GM23338 (cell line): ENCODE measurements at regions not wholly inside any gene's neighbourhood (a gene's known extent, or its start where the extent isn't known, plus 50 kb on each side); places are given as distances from the start of the nearest gene placed in this dataset.

Source experiments
- ATAC-seq: fragments of 200-7000 bp; cut with Tn5 transposase; 3 replicates; pipeline ENCODE4 v1.9.1; 2020
- DNase-seq: peaks from one replicate; pipeline ENCODE4 v3.0.0-alpha.2; 2015; ENCODE audit warnings: low spot score
- H2AFZ ChIP-seq: fragments of 200-600 bp; sonication (generic); 2 replicates; pipeline ENCODE4 v1.8.0; 2016; ENCODE audit warnings: antibody characterized with exemption, mild to moderate bottlenecking, moderate library complexity
- H3F3A ChIP-seq: fragments of 200-600 bp; sonication (generic); replicated peaks from 2 replicates; pipeline ENCODE4 v1.8.0; 2017; ENCODE audit warnings: antibody characterized with exemption, mixed run types, low read depth
- H3K27ac ChIP-seq: fragments of 200-600 bp; sonication (generic); 2 replicates; pipeline ENCODE4 v1.6.1; 2016; ENCODE audit warnings: low read depth
- H3K27me3 ChIP-seq: fragments of 200-600 bp; sonication (generic); 2 replicates; pipeline ENCODE4 v1.8.0; 2016; ENCODE audit warnings: mild to moderate bottlenecking, mixed run types, moderate library complexity; ENCODE audit not compliant: insufficient read depth
- H3K36me3 ChIP-seq: fragments of 200-600 bp; sonication (generic); 2 replicates; pipeline ENCODE4 v1.8.0; 2016; ENCODE audit warnings: mild to moderate bottlenecking; ENCODE audit not compliant: insufficient read depth
- H3K4me1 ChIP-seq: fragments of 200-600 bp; sonication (generic); 2 replicates; pipeline ENCODE4 v1.8.0; 2016; ENCODE audit warnings: mild to moderate bottlenecking, moderate library complexity; ENCODE audit not compliant: insufficient read depth
- H3K4me2 ChIP-seq: fragments of 200-600 bp; sonication (generic); 2 replicates; pipeline ENCODE4 v1.7.1; 2017; ENCODE audit warnings: mixed run types
- H3K4me3 ChIP-seq: fragments of 200-600 bp; sonication (generic); 2 replicates; pipeline ENCODE4 v1.6.1; 2016; ENCODE audit warnings: mixed run types
- H3K79me2 ChIP-seq: fragments of 200-600 bp; sonication (generic); replicated peaks from 2 replicates; pipeline ENCODE4 v1.8.0; 2017; ENCODE audit warnings: mild to moderate bottlenecking; ENCODE audit not compliant: insufficient read depth
- H3K9me2 ChIP-seq: fragments of 200-600 bp; sonication (generic); 2 replicates; pipeline ENCODE4 v1.8.0; 2017; ENCODE audit not compliant: insufficient read depth
- H4K20me1 ChIP-seq: fragments of 200-600 bp; sonication (generic); replicated peaks from 2 replicates; pipeline ENCODE4 v1.8.0; 2017; ENCODE audit warnings: mild to moderate bottlenecking; ENCODE audit not compliant: insufficient read depth
- H3K27ac Mint-ChIP-seq: 2 replicates; pipeline ENCODE4 v1.8.0; 2020; ENCODE audit warnings: inconsistent platforms, mild to moderate bottlenecking, moderate library complexity, mixed read lengths
- H3K27me3 Mint-ChIP-seq: 3 replicates; pipeline ENCODE4 v1.8.0; 2022; ENCODE audit warnings: low read depth, mild to moderate bottlenecking, moderate library complexity, mixed read lengths, inconsistent platforms; ENCODE audit not compliant: insufficient read depth, poor library complexity
- H3K36me3 Mint-ChIP-seq: 3 replicates; pipeline ENCODE4 v1.8.0; 2021; ENCODE audit warnings: low read depth, mild to moderate bottlenecking, inconsistent platforms, moderate library complexity, mixed read lengths
- H3K4me1 Mint-ChIP-seq: 3 replicates; pipeline ENCODE4 v1.8.0; 2020; ENCODE audit warnings: mild to moderate bottlenecking, inconsistent platforms, mixed read lengths
- H3K4me3 Mint-ChIP-seq: 3 replicates; pipeline ENCODE4 v1.8.0; 2021; ENCODE audit warnings: moderate library complexity, mild to moderate bottlenecking, inconsistent platforms, mixed read lengths
- H3K9me3 Mint-ChIP-seq: 3 replicates; pipeline ENCODE4 v1.8.0; 2020; ENCODE audit warnings: moderate library complexity, mild to moderate bottlenecking, inconsistent platforms, mixed read lengths
- CTCF ChIP-seq, 2 experiments: fragments of 200-600 bp in 1 of 2; sonication (generic) in 1 of 2; conservative IDR thresholded peaks; 2 replicates each; pipeline versions ENCODE4 v1.5.1 to v1.6.1; 2016 to 2017; ENCODE audit warnings: antibody characterized with exemption in 2 of 2, low read depth in 2 of 2, mild to moderate bottlenecking in 2 of 2, moderate library complexity in 1 of 2
- EZH2 ChIP-seq: fragments of 200-600 bp; sonication (generic); IDR thresholded peaks from one replicate; pipeline ENCODE4 v1.8.0; 2017; ENCODE audit warnings: antibody characterized with exemption, mild to moderate bottlenecking, low read depth; ENCODE audit not compliant: unreplicated experiment
- JUNB ChIP-seq: IDR thresholded peaks from one replicate; pipeline ENCODE4 v1.6.1; 2016; ENCODE audit warnings: antibody characterized with exemption; ENCODE audit not compliant: unreplicated experiment
- POLR2AphosphoS5 ChIP-seq: IDR thresholded peaks from 2 replicates; pipeline ENCODE4 v1.6.1; 2016; ENCODE audit warnings: antibody characterized with exemption, low read depth
- STAT1 ChIP-seq: IDR thresholded peaks from one replicate; pipeline ENCODE4 v1.6.1; 2016; ENCODE audit warnings: antibody characterized with exemption; ENCODE audit not compliant: unreplicated experiment
- ZNF114 ChIP-seq: fragments of 250-450 bp; sonication (Bioruptor Pico); IDR thresholded peaks from 2 replicates; pipeline ENCODE4 v1.5.0; 2020; ENCODE audit warnings: mild to moderate bottlenecking, moderate library complexity
- ZNF331 ChIP-seq: fragments of 250-450 bp; sonication (Bioruptor Pico); IDR thresholded peaks from 2 replicates; pipeline ENCODE4 v1.5.0; 2020; ENCODE audit warnings: low read depth, mild to moderate bottlenecking, moderate library complexity
- TF ChIP-seq, protein P1 (sequence below): IDR thresholded peaks from 2 replicates; pipeline ENCODE4 v1.6.1; 2016; ENCODE audit warnings: antibody characterized with exemption
- TF ChIP-seq, protein P2 (sequence below): fragments of 250-450 bp; sonication (Bioruptor Pico); IDR thresholded peaks from 2 replicates; pipeline ENCODE4 v1.5.0; 2020; ENCODE audit warnings: mild to moderate bottlenecking, moderate library complexity

GRCh38 chr9:85192750-85193149, 523.2 kb downstream of the NTRK2 start:
- Histone ChIP-seq H3K79me2 (no peaks in the 10 kb centered on the region), H3K27me3 (no peaks in the 10 kb centered on the region), H3F3A (no peaks in the 10 kb centered on the region), H3K36me3 (no peaks in the 10 kb centered on the region), H3K4me3 (no peak overlapping the region), H3K9me2 (peaks cover 11% of the 10 kb centered on the region), H3K4me1 (peaks cover 2% of the 10 kb centered on the region; the same call in 1 of the 2 replicates), H2AFZ (no peak overlapping the region), H4K20me1 (no peaks in the 10 kb centered on the region), H3K4me2 (no peak overlapping the region), H3K27ac (no peak overlapping the region)
- no peaks in the 10 kb centered on the region for H3K27me3 Mint-ChIP-seq
- DNase-seq (no peak), ATAC-seq (no peak)
- H3K4me1 Mint-ChIP-seq = peaks cover 6% of the 10 kb centered on the region; the same call in 2 of the 3 replicates
- TF ChIP-seq POLR2AphosphoS5 = no peak
- no peak for TF ChIP-seq ZNF331 (CRISPR knock-in tag)
- no peak for TF ChIP-seq ZNF114
- TF ChIP-seq CTCF (conservative IDR thresholded peaks at IDR 0.05; ENCODE audit: low read depth in 2 of 2) = no peak
- TF ChIP-seq, protein P1, sequence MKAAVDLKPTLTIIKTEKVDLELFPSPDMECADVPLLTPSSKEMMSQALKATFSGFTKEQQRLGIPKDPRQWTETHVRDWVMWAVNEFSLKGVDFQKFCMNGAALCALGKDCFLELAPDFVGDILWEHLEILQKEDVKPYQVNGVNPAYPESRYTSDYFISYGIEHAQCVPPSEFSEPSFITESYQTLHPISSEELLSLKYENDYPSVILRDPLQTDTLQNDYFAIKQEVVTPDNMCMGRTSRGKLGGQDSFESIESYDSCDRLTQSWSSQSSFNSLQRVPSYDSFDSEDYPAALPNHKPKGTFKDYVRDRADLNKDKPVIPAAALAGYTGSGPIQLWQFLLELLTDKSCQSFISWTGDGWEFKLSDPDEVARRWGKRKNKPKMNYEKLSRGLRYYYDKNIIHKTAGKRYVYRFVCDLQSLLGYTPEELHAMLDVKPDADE = no peak
- no peak for TF ChIP-seq EZH2
- TF ChIP-seq, protein P2, sequence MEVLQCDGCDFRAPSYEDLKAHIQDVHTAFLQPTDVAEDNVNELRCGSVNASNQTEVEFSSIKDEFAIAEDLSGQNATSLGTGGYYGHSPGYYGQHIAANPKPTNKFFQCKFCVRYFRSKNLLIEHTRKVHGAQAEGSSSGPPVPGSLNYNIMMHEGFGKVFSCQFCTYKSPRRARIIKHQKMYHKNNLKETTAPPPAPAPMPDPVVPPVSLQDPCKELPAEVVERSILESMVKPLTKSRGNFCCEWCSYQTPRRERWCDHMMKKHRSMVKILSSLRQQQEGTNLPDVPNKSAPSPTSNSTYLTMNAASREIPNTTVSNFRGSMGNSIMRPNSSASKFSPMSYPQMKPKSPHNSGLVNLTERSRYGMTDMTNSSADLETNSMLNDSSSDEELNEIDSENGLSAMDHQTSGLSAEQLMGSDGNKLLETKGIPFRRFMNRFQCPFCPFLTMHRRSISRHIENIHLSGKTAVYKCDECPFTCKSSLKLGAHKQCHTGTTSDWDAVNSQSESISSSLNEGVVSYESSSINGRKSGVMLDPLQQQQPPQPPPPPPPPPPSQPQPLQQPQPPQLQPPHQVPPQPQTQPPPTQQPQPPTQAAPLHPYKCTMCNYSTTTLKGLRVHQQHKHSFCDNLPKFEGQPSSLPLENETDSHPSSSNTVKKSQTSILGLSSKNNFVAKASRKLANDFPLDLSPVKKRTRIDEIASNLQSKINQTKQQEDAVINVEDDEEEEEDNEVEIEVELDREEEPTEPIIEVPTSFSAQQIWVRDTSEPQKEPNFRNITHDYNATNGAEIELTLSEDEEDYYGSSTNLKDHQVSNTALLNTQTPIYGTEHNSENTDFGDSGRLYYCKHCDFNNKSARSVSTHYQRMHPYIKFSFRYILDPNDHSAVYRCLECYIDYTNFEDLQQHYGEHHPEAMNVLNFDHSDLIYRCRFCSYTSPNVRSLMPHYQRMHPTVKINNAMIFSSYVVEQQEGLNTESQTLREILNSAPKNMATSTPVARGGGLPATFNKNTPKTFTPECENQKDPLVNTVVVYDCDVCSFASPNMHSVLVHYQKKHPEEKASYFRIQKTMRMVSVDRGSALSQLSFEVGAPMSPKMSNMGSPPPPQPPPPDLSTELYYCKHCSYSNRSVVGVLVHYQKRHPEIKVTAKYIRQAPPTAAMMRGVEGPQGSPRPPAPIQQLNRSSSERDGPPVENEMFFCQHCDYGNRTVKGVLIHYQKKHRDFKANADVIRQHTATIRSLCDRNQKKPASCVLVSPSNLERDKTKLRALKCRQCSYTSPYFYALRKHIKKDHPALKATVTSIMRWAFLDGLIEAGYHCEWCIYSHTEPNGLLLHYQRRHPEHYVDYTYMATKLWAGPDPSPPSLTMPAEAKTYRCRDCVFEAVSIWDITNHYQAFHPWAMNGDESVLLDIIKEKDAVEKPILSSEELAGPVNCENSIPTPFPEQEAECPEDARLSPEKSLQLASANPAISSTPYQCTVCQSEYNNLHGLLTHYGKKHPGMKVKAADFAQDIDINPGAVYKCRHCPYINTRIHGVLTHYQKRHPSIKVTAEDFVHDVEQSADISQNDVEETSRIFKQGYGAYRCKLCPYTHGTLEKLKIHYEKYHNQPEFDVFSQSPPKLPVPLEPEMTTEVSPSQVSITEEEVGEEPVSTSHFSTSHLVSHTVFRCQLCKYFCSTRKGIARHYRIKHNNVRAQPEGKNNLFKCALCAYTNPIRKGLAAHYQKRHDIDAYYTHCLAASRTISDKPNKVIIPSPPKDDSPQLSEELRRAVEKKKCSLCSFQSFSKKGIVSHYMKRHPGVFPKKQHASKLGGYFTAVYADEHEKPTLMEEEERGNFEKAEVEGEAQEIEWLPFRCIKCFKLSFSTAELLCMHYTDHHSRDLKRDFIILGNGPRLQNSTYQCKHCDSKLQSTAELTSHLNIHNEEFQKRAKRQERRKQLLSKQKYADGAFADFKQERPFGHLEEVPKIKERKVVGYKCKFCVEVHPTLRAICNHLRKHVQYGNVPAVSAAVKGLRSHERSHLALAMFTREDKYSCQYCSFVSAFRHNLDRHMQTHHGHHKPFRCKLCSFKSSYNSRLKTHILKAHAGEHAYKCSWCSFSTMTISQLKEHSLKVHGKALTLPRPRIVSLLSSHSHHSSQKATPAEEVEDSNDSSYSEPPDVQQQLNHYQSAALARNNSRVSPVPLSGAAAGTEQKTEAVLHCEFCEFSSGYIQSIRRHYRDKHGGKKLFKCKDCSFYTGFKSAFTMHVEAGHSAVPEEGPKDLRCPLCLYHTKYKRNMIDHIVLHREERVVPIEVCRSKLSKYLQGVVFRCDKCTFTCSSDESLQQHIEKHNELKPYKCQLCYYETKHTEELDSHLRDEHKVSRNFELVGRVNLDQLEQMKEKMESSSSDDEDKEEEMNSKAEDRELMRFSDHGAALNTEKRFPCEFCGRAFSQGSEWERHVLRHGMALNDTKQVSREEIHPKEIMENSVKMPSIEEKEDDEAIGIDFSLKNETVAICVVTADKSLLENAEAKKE (CRISPR knock-in tag) = no peak
- no peak for TF ChIP-seq JUNB
- no peak for TF ChIP-seq STAT1
- H3K27ac Mint-ChIP-seq = no peak overlapping the region
- H3K36me3 Mint-ChIP-seq = no peaks in the 10 kb centered on the region
- no peaks in the 10 kb centered on the region; the same call in 1 of the 3 replicates for H3K9me3 Mint-ChIP-seq
- H3K4me3 Mint-ChIP-seq = no peak overlapping the region
